ENCODE measurements at regions not wholly inside any gene's neighbourhood (a gene's known extent, or its start where the extent isn't known, plus 50 kb on each side); places are given as distances from the start of the nearest gene placed in this dataset.

DNA sequence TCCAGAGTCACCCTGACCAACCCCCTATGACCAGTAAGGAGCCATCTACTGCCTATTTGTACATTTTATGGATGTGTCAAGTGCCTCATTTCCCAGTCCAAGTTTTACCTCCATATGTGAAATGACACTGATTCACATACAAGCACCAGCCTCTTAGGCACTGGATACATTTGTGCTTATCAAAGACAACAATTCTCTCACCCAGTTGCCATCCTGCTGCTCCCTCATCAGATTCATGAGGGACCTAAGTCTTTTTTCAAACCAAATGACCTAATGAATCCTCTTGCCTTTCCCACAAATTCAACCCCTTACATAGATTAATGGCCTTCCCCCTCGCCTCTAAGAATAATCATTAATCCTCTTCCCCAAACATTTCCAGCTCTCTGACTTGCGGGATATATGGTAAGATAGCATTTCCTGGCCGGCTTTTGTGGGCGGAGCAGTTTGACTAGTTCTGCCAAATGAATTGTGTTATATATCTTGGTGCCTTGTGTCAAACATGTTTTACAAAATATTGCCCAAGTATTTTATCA is 233.9 kb downstream of the ARAP2 start:
- no peak for DNase-seq

DNA sequence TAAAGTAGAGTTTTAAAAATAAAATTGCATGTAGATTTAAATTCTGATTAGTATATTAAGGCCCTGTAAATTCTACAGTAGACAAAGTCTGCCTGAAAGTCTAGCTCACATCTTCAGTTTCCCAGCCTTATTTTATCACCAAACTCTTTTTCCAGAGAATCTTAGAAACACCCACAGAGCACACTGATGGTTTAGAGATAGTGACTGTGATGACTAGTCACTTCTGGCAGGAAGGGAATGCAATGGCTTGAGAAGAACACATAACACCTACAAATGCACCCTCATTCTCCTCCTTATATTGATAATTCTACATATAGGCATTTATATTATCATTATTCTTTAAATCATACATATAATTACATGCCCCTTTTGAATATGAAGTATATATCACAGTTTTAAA is 232.9 kb downstream of the ARAP2 start:
- no peak for DNase-seq

DNA sequence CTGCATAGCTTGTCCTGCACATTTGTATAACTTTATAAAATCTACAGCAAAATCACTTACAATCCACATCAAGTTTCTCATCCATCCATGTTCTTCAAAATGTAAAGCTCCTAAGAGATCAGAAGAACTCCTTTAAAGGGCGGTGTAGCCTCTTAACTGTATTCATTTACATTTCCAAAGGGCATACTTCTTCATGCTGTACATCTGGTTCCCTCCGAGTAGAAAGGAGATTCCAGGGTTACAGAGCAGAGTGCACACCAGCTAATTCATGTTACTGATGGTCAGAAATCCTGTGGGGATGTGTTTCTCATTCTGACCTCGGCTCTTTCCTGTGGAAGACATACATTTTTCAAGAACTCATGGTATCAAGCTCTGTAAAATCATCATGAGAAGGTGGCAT is 231.8 kb downstream of the ARAP2 start:
- no peak for DNase-seq

DNA sequence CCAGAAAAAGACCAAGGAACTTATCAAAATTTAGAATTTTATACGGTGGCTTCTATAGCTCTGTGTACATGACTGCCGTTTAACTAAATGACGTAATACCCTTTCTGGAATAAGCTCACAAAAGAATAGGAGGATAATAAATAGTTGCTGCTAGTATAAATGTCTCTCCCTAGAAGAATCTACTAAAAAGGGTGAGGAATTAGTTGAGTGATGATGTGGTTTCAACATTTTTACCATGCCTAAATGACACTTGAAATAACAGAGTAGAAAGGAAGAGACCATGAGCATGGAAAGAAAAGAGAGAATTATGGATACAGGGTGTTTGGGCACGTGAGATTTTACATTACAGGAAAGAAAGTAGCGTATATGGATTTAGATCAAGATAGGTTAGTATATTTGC is 231.1 kb downstream of the ARAP2 start:
- DNase-seq = no peak
